ENCODE measurements at regions not wholly inside any gene's neighbourhood (a gene's known extent, or its start where the extent isn't known, plus 50 kb on each side); places are given as distances from the start of the nearest gene placed in this dataset.

DNA sequence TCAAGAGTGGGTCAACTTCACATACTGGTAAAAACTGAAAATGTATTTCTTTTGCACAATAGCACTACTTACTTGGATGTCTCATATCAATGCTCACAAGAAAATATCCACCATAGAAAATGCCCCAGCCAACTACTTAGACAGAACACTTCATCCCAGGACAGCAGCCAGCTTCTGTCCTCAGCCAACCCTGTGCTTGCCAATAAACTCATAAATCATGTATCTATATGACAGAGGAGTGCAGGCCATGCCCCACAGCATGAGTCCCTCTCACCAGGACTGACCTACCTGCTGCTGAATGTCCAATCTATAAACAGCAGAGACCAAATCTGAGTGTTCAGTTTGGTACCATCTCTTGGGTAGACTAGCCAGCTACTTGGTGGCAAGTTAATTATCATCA is 179.3 kb downstream of the OMA1 start:
- DNase-seq: no peak

DNA sequence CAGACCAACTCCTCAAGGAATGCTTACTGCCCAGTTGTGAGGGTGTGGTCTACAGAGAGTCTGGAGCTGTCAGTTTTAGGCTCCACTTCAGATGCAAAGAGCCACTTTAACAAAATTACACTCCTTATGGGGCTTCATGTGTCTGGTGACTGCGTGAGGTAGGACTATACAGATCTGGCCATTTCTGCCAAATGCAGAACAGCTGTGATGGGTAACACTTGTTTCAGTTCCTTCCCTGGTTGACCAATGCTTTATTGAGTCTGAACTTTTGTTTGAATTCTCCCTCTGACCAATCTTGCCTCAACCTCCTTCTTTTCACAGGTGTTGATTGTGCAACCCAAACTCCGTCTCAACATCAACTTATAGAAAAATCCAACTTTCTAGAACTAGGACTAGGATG is 181.2 kb downstream of the OMA1 start:
- DNase-seq: no peak

DNA sequence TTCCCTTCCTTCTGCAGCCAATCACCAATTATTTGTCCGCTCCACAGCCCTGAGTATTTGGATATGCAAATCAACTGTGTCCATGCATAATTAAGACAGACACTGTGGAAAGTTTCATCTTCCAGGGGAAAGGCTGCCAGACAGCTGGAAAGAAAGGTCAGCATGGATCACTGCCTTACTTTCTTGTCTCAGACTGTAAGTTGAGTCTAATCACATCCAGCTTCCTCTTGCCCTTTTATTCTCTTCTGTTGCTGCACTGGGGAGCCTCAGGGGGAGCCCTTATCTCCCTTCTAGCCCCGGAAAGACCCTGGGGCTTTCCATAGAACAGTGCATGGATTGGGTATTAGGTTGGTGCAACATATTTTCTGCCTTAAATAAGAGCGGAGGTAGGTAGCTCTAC is 182.9 kb downstream of the OMA1 start:
- DNase-seq: no peak

DNA sequence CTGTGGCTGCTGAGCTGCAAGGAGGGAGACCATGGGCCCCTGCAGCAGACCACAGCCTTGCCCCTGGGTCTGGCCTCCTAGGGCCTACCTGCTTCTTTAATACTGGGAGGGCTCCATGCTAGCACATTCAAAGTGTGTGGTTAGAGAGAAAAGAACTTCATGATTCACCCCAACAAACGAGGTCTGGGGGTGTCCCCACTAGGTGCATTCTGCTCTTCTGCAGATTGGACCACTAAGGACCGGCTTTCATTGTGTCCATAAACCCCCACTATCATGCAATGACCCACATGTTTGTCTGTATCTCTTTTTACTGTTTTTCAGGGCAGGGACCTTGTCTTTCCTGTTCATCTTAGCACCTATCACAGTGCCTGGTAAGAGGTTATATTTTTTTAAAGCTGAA is 185.4 kb downstream of the OMA1 start:
- no peak for DNase-seq

DNA sequence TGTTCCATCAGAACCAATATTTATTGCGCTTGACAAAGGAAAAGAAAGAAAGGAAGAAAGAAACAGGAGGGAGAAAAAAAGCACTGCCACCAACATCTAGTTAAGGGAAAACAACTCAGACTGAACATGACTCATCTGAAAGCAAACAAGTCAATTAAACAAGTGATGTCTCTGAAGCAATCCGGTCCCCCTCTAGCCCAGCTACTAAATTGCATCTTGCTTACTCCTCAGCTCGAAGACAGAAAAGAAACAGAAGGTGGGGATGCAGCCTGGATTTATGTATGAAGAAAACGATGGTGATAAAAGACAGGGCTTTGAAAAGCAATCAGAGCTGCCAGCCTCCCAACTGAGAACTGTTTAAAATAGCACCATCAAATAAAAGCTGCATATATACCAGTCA is 188.2 kb downstream of the OMA1 start:
- DNase-seq: no peak

DNA sequence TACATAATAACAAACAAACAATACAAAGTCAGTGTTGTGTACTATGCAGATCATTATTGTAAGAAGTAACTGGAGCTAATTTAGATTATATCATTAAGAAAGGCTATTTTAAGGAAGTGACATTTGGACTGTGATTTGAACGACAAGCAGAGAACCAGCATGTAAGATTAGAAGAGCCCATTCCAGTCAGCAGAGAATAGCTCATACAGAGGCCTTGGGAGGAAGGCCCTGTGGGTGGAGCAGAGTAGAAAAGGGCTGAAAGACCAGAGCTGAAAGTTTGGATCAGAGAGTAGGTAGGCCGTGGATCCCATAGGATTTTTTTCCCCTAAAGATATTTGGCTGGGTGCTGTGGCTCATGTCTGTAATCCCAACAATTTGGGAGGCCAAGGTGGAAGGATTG is 190.1 kb downstream of the OMA1 start:
- no peak for DNase-seq

DNA sequence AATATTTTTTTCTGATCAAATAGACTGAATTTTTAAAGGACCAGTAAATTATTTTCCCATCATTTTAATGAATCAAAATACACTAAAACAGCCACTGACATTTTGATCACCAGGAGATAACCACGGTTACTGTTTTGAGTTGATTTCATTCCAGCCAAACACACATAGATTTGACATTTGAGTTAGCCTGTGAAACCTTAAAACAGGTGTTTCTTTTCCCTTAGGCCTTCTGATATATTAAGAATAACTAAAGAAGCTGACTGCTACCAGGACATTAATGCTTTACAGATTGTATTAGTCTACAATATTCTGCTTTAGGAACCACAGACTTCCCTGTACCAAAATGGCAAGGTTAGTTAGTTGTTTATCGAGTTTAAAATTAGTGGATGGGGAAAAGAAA is 193.4 kb downstream of the OMA1 start:
- DNase-seq: no peak

DNA sequence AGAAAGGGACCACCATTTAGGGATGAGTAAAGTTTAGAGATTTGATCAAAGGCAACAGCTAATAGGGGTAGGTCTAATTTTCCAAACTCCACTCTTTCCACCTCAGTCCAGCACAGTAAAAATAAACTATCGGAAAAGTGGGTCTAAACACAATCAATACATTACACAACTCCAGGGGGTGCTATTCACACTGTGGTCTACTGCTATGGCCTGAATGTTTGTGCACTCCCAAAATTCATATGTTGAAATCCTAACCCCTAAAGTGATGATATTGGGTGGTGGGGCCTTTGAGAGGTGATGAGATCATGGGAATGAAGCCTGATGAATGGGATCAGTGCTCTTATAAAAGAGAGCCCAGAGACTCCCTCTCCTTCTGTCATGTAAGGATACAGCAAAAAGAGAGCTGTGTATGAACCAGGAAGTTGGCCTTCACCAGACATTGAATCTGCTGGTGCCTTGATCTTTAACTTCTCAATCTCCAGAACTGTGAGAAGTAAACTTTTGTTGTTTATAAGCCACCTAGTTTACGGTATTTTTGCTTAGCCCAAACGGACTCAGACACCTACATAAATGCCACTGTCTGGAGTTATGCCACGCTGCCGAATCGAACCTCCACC is 193.9 kb downstream of the OMA1 start:
- no peak for DNase-seq

DNA sequence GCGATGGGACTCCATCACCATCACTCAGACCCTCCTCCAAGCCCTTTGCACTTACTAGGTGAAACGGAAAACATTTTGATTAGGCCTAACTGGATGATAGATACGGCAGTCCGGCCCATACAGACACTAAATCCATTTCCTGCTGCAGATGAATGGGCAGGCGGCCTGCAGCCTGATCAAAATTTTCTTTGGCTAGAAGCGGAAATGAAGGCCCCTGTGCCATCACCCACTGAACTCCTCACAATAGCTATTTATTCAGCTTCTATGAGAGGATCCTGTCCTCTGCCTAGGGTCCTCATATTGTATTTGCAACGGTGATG is 200.5 kb downstream of the OMA1 start:
- DNase-seq: no peak

DNA sequence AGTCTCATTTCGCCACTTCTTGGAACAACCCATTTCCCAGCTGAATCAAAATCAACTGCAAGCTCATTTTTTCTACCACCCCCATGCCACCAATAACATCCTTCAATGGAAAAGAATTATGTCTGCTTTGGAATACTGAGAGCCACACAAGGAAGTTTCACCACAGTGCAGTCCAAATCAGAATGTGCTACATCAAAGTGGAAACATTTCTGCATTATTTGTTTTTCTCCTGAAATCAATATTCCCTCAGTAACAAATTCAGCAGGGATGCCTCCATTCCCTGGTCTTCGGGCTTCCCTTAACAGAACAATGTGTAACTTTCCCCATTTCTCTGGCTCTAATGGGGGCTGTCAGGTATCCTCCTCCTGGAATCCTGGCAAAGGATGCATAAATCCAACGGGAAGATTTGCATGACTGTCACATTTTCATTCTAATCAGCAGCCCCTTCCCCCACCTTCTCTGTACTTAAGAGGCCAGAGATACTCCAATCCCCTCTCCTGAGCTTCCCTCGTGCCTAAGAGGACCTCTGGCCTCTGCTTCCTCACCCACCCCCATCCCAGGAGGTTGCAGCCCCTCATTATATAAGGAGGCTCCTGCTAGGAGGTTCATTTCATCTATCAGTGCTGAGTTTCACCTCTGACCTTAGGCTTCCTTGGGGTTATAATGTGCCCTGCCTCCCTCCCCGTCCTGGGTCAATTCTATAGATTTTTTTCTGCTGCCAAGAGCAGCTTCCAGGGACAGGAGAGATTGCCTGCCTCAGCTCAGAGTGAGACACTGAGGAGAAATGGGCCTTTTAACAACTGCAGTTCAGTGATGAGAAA is 201.1 kb downstream of the OMA1 start:
- DNase-seq: no peak

DNA sequence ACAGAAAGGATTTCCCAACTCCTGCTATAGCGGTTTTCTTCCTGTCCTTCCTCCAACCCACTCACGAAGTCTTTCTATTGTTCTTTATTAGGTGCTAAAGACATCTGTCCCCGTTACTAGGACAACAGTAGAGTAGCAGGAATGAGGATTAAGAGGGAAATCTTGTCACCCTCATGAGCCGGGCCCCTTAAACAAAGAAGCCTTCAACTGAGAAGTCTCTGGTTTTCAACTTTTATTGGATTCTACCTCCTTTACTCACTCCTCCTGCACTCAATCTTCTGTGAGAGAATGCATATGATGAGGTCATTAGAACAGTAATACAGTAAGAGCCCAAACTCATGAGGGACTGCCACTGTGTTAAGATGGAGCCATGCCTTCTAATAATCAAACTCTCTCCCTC is 206.3 kb downstream of the OMA1 start:
- no peak for DNase-seq

DNA sequence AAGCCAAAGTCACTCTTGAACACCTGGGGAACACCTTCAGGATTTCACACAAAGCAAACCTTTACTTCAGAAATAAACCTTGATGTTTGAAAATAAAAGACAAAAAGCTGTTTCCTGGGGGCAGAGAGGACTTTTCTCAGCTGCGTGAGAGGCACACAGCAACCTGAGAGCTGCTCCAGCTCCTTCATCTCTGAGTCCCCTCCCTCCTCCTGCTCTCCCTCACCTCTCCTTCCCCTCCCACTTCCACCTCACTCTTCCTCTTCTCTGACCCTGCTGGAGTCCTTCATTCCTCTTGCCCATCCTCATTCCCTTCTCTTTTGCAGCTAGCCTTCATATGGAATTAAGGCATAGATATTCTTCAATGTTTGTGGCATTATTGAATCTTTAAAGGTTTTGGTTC is 208.4 kb downstream of the OMA1 start:
- DNase-seq: no peak

DNA sequence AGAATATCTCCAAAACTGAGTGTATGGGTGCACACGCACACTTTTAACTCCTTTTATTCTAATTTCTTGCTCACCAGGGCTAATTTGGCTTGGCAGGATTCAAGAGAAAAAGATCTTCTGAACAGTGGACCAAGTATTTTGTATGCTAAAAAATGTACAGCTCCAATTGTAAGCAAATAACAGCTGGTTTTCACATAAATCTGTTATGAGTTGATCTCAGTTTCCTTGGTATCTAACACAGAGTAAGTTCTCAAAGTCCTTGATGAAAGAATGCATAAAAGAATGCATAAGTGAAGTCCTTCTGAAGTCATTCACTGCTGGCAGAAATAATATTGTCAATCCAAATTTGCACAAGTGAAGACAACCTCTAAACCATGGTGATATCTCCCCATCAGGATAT is 213.0 kb downstream of the OMA1 start:
- DNase-seq: no peak

DNA sequence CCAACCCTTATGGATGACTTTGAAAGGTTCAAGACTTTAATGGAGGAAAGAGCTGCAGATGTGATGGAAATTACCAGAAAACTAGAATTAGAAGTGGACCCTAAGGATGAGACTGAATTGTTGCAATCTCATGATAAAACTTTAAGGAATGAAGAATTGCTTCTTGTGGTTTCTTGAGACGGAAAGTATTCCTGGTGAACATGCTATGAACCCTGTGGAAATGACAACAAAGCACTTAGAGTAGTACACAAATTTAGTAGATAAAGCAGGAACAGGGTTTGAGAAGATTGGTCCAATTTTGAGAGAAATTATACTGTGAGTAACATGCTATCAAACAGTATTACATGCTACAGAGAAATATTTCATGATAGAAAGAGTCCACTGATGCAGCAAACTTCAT is 215.4 kb downstream of the OMA1 start:
- DNase-seq: no peak

DNA sequence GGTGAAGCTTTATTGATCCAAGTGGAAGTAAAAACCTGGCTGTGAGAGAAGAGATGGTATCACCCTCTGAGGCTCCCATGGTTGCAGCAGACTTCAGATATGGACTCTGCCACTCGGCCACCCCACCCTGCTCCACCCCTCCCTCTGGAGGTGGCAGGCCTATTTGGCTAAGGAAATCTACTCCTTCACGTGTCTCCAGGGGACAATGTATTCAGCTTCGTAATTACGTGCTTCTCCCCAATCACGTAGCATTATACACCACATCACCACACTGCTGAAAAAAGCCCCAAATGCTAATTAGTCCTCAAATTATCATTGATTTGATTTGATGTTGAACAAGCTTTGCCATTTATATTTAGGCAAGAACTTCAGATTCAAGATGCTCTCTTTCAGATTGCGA is 220.7 kb downstream of the OMA1 start:
- DNase-seq: no peak

DNA sequence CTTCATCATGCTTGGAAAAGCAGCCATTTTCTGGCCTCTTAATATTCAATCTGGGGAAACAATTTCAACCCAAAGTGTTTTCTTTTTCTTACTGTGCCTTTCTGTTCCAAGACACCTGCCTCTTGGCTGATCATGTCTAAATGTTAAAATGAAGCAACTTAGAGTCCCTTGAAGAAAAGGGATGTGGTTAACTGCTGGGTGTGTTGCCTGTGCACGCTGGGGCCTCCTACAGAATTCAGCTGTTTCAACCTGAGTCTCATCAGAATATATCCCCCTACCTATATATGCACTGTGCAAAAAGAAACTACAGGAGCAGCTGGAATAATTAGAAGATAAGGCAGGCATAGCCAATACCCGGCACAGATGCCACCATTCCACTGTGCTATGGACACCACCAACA is 222.0 kb downstream of the OMA1 start:
- DNase-seq: no peak

DNA sequence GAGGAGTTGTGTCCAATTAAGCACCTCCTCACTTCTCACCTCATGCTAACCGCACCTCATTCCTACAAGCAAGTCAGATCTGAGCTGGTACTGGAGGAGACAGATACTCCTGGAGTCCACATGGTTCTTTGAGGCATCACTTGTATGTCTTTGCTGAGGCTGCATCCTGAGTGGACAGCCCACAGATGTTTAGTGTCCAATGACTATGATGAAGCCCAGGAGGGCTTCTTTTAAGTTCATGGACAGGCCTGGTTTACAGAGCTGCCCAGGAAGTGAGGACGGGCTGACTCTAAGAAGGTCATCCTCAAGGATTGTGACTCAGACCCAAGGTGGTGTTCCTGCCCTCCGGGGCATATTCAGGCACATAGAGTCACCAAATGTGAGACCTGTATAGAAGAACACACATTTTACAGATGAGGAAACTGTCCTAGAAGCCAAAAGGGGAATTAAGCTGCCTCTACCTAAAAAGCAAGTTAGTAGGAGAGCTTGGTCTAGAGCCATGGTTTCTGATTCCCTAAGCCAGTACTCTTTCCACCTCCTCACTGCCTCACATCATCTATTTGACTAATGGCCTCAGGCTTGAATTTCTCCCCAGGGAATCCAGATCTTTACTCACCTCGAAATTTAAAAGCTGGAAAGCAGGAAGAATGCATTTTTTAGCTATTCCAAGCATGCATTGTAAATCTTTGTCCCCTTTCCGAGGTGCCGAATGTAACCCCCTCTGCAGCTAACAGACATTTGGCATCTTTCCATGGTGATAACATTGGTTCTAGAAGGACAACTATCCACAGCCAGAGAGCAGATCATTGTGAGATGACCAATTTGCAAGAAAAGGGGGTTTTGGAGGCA is 228.1 kb downstream of the OMA1 start:
- DNase-seq: no peak

DNA sequence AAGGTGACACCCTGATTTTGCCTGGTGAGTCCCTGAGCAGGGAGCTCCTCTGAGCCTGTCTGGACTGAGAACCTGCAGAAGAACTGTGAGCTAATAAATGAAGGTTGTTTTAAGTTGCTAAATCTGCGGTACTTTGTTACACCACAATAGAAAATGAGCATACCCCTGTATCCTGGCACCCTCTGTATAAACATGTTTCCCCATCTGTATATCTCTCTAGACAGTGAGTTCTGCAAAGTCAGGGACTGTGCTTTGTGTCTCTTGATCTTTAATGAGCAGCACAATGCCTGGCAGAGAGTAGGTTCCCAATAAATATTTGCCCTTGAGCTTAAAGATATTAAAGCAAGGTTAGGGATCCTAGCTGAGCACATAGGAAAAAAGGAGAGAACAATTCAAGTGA is 228.8 kb downstream of the OMA1 start:
- no peak for DNase-seq

DNA sequence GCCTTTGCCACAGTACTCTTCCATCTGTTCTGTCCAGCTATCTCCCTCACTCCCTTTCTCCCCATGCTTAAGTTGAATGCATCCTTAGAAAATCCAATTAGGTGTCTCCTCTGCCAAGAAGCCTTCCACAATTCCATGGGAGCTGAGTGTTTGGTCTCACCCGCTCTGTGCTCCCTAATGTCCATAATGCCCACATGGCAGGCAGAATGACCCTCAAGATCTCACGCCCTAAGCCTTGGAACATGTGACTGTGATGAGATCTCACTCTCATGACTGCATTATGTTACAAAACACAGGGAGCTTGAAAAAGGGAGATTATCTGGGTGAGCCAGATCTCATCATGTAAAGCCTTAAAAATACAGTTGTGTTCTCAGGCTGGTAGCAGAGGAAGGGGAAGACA is 229.4 kb downstream of the OMA1 start:
- DNase-seq: no peak

DNA sequence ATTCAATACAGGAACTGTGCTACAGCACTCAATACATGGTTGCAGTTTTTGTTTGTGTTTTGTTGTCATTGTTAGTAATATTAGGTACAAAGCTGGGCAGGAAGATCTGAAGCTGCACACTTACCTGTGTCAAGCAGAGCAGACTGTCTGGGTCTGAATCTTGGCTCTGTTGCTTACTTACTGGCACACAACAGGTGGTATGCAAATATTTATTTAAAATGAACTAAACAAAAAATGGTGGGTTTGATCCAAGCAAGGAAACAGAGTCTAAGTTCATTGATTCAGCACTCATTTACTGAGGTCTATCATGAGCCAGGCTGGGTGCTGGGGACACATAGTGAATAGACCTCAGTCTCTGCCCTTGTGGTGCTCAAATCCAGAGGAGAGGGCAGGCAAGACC is 230.4 kb downstream of the OMA1 start:
- no peak for DNase-seq

DNA sequence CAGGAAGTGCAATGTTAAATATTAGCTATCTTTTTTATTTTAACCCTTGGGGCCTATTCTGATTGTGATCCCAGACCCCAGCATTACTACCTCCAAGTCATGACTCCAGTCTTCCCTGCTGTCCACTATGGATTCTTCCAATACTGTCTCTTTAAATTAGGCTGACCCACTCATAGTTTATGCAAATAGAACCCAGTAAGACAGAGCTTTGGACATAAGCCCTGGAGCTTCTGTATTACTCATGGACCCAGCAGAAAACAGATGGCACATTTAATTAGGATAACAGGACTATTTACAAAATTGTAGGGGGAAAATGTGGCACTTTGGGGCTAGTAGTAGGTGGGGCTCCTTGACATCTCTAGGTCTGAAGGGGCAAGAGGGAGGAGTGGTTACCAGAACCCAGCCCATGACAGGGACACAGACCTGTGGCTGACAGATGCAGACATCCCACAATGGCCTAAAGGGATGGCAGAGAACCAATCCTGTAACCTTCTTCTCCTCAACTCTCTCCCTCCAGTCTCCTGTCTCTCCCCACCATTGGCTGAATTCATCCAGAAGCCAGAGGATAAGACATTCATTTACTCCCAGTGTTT is 233.5 kb downstream of the OMA1 start:
- DNase-seq: no peak

DNA sequence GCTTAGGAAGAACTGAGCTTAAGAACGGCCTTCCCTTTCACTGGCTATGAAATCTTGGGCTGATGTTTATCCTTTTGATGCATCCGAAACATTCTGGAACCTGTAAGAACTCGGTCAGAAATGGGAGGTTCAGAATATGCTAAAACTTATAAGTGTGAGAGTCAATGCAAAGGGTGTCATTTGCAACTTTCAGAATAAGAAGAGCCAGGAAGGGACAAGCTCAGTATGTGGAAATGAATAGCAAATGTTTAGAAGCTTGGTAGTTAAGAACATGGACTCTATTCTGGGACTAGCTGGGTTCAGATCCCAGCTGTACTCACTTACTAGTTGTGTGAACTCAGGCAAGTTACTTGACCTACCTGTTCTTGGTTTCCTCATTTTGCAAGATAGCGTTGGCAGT is 234.1 kb downstream of the OMA1 start:
- DNase-seq: no peak

DNA sequence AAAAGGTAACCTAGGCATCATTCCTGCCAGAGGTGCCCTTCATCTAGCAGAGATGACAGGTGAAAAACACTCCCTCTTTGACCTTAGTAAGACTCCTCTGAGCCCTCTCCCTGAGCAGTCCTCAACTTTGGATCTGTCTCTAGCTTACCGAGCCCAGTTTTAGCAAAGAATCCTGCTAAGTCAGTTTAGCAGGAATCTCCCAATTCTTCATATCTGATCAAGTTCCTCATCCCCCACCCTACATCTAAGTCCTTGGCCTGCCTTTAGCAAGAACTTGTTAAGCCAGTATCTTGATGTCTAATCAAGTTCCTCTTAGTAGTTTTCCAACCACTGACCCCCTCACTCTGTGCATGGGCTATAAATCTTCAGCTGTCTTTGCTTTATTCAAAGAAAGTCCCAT is 235.6 kb downstream of the OMA1 start:
- DNase-seq: no peak

DNA sequence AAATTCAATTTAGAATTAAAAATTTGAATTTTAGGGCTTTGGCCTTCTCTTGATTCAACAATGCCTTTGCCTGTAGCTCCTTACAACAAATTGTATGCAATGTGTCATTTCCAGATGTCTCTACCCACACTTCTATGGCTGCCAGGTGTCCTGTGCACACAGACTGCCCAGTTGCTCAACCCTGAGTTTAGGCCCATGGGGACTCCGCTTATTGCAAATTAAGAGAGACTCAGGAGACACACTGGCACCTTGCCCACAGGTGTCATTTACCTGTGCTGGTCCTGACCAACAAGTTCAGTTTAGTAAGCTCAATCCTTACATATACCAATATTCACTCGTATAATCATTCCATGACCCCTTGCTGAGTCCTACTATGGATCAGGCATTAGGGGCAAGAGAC is 236.1 kb downstream of the OMA1 start:
- no peak for DNase-seq
